PC-9 (cell line): ENCODE measurements at regions not wholly inside any gene's neighbourhood (a gene's known extent, or its start where the extent isn't known, plus 50 kb on each side); places are given as distances from the start of the nearest gene placed in this dataset.

ENCODE experiments used
- BruUV-seq: library from RNA; stranded (reverse); fragments of 400-500 nt; replicated peaks from 2 replicates; lab custom pipeline; 2021; lab: Mats Ljungman, UMichigan
- CTCF ChIA-PET: fragments of 300-600 bp; sonication (Branson Sonifier 250); formaldehyde crosslinking; loops from one replicate; lab custom pipeline; 2022; ENCODE audit warnings: antibody characterized with exemption; lab: Charles Lee
- POLR2A ChIA-PET: fragments of 300-600 bp; sonication (Branson Sonifier 250); formaldehyde crosslinking; loops from one replicate; lab custom pipeline; 2022; ENCODE audit warnings: antibody characterized with exemption; ENCODE audit not compliant: unreplicated experiment; lab: Charles Lee
- DNase-seq, 2 experiments: peaks; one replicate each; pipeline versions ENCODE4 v3.0.0 to v3.0.0-alpha.2; 2015 to 2022; ENCODE audit warnings: mixed read lengths in 1 of 2
- H2AFZ ChIP-seq: fragments of 200-600 bp; sonication (generic); 2 replicates; pipeline ENCODE4 v1.8.1; 2017; ENCODE audit warnings: antibody characterized with exemption
- H3F3A ChIP-seq: fragments of 200-600 bp; sonication (generic); 2 replicates; pipeline ENCODE4 v1.8.1; 2017; ENCODE audit warnings: antibody characterized with exemption, mild to moderate bottlenecking, low read depth; ENCODE audit not compliant: insufficient read depth
- H3K27ac ChIP-seq: fragments of 200-600 bp; sonication (generic); 2 replicates; pipeline ENCODE4 v1.6.1; 2016; ENCODE audit warnings: mixed run types
- H3K27me3 ChIP-seq: fragments of 200-600 bp; sonication (generic); 2 replicates; pipeline ENCODE4 v1.6.1; 2016; ENCODE audit warnings: low read depth, mixed run types; ENCODE audit not compliant: insufficient read depth
- H3K36me3 ChIP-seq: fragments of 200-600 bp; sonication (generic); 2 replicates; pipeline ENCODE4 v1.6.1; 2016; ENCODE audit warnings: low read depth, mixed run types
- H3K4me1 ChIP-seq: fragments of 200-600 bp; sonication (generic); replicated peaks from 2 replicates; pipeline ENCODE4 v1.6.1; 2016; ENCODE audit warnings: mixed run types; ENCODE audit not compliant: insufficient read depth
- H3K4me2 ChIP-seq: fragments of 200-600 bp; sonication (generic); 2 replicates; pipeline ENCODE4 v1.6.1; 2017; ENCODE audit warnings: mixed run types
- H3K4me3 ChIP-seq: fragments of 200-600 bp; sonication (generic); 2 replicates; pipeline ENCODE4 v1.6.1; 2016; ENCODE audit warnings: mixed run types
- H3K79me2 ChIP-seq: fragments of 200-600 bp; sonication (generic); 2 replicates; pipeline ENCODE4 v1.6.1; 2017; ENCODE audit warnings: low read depth, mixed run types
- H3K9me2 ChIP-seq: fragments of 200-600 bp; sonication (generic); 2 replicates; pipeline ENCODE4 v1.8.1; 2017; ENCODE audit warnings: mild to moderate bottlenecking; ENCODE audit not compliant: insufficient read depth
- H3K9me3 ChIP-seq: fragments of 200-600 bp; sonication (generic); 2 replicates; pipeline ENCODE4 v1.8.1; 2016; ENCODE audit warnings: low read depth; ENCODE audit not compliant: insufficient read depth
- H4K20me1 ChIP-seq: fragments of 200-600 bp; sonication (generic); 2 replicates; pipeline ENCODE4 v1.8.1; 2017; ENCODE audit not compliant: insufficient read depth
- CTCF ChIP-seq: fragments of 200-600 bp; sonication (generic); conservative IDR thresholded peaks from 2 replicates; pipeline ENCODE4 v1.6.1; 2017; ENCODE audit warnings: mixed run types, antibody characterized with exemption, mild to moderate bottlenecking, moderate library complexity
- EZH2 ChIP-seq: fragments of 200-600 bp; sonication (generic); IDR thresholded peaks from 2 replicates; pipeline ENCODE4 v1.8.0; 2017; ENCODE audit warnings: antibody characterized with exemption, low read depth
- intact Hi-C: fragments of 100-400 bp; cut with micrococcal nuclease; formaldehyde crosslinking; loops from one replicate; pipeline ENCODE4 v1.10.0; 2022; ENCODE audit not compliant: unreplicated experiment

- no peak overlapping the region for H3K4me3 ChIP-seq
- H3K36me3 ChIP-seq = no peaks in the 10 kb centered on the region
- H3K9me3 ChIP-seq = no peaks in the 10 kb centered on the region
- TF ChIP-seq CTCF (no peak), EZH2 (no peak)
- no peaks in the 10 kb centered on the region for H3K9me2 ChIP-seq
- no peaks in the 10 kb centered on the region for H4K20me1 ChIP-seq
- H3K79me2 ChIP-seq = no peaks in the 10 kb centered on the region
- ChIA-PET POLR2A (interaction anchor here (0.7 kb wide), 1 partner anchor 17 kb away, joined by 3 read pairs; no protein-coding TSS in a partner anchor), CTCF (interaction anchor here (0.7 kb wide), 1 partner anchor 17 kb away, joined by 3 read pairs; no protein-coding TSS in a partner anchor)
- no peak overlapping the region for H3K27ac ChIP-seq
- intact Hi-C loops = no loop called here
- no peak for DNase-seq
- no peaks in the 10 kb centered on the region for H3K4me1 ChIP-seq
- no peaks in the 10 kb centered on the region for H3F3A ChIP-seq
- no peaks in the 10 kb centered on the region for H3K27me3 ChIP-seq
- no TSS peak for BruUV-seq
- no peak overlapping the region for H3K4me2 ChIP-seq
- no peak overlapping the region for H2AFZ ChIP-seq
Observed at GRCh38 chr11:130721736-130722135, 194.5 kb downstream of the SNX19 start.

- POLR2A ChIA-PET = interaction anchor here (0.7 kb wide), 1 partner anchor 16 kb away, joined by 3 read pairs; no protein-coding TSS in a partner anchor
- H2AFZ ChIP-seq = no peak overlapping the region
- intact Hi-C loops = no loop called here
- H3K9me2 ChIP-seq = no peaks in the 10 kb centered on the region
- no peak for DNase-seq
- no peaks in the 10 kb centered on the region for H4K20me1 ChIP-seq
- H3K4me3 ChIP-seq = no peak overlapping the region
- no peaks in the 10 kb centered on the region for H3K4me1 ChIP-seq
- H3K79me2 ChIP-seq = no peaks in the 10 kb centered on the region
- no peak overlapping the region for H3K4me2 ChIP-seq
- CTCF ChIA-PET = no interaction called here
- no peak overlapping the region for H3K27ac ChIP-seq
- no peaks in the 10 kb centered on the region for H3K27me3 ChIP-seq
- BruUV-seq = no TSS peak
- H3K36me3 ChIP-seq = no peaks in the 10 kb centered on the region
- no peaks in the 10 kb centered on the region for H3K9me3 ChIP-seq
- no peaks in the 10 kb centered on the region for H3F3A ChIP-seq
- TF ChIP-seq EZH2 = no peak
- TF ChIP-seq CTCF = no peak
Observed at GRCh38 chr11:130722401-130722800, 193.9 kb downstream of the SNX19 start.

GRCh38 chr11:130725421-130726233 is 190.7 kb downstream of the SNX19 start:
- H3K4me1 ChIP-seq = no peaks in the 10 kb centered on the region
- ChIA-PET CTCF (no interaction called here), POLR2A (no interaction called here)
- no peak overlapping the region for H2AFZ ChIP-seq
- no peaks in the 10 kb centered on the region for H3K9me2 ChIP-seq
- H4K20me1 ChIP-seq = no peaks in the 10 kb centered on the region
- peak; percentile 10 to 28 for DNase-seq
- no TSS peak for BruUV-seq
- no peak overlapping the region for H3K27ac ChIP-seq
- intact Hi-C loops = no loop called here
- no peaks in the 10 kb centered on the region for H3K36me3 ChIP-seq
- no peak overlapping the region for H3K4me3 ChIP-seq
- no peak overlapping the region for H3K4me2 ChIP-seq
- H3K27me3 ChIP-seq = no peaks in the 10 kb centered on the region
- H3K9me3 ChIP-seq = no peaks in the 10 kb centered on the region
- H3K79me2 ChIP-seq = no peaks in the 10 kb centered on the region
- no peaks in the 10 kb centered on the region for H3F3A ChIP-seq
- TF ChIP-seq CTCF (no peak), EZH2 (no peak)
